SIG-M5 treated with dmso at 0.1 percent for 504 hours (cell line): ENCODE measurements at regions not wholly inside any gene's neighbourhood (a gene's known extent, or its start where the extent isn't known, plus 50 kb on each side); places are given as distances from the start of the nearest gene placed in this dataset.

Experiments
- DNase-seq: peaks from one replicate; lab custom pipeline; 2025; ENCODE audit not compliant: unreplicated experiment; lab: John Stamatoyannopoulos, UW

DNA sequence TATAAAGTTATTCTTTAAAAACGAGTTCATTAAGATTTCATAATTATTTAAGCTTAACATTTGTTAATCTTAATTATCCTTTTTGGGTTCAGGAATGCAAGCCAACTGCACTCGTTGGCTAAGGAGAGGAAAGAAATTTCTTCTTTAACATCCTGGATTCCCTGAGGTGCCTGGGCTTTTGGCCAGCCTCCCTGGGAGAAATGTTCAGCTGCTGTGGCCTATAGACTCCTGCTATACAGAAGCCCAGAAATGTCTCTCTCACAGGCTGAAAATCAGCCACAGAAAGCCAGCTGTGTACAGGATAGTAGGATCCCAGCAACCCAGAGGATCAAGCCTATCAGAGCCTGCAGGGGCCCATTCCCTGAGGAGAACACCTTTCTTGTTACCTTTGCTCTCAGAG is 430.3 kb downstream of the XIRP2 start:
- DNase-seq: no peak

DNA sequence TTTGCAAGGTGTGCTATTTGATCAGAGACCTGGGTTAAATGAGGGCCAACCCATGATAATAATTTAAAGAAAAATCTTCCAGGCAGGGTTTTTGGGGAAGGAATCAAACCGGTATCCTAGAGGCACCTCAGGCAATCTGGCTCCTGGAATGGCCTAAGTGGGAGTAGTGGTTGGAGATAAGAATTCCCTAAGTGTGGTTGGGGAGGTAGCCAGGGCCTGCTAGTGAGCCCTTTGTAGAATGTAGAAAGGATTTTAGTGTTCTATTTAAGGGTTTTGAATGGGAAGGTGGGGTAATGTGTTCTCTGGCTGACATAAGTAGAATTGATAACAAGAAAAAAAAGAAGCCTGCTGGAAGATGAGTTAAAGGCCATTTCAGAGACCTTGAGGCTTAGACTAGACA is 422.2 kb downstream of the XIRP2 start:
- no peak for DNase-seq
